Left cardiac atrium (tissue), 4 donors: ENCODE measurements at regions not wholly inside any gene's neighbourhood (a gene's known extent, or its start where the extent isn't known, plus 50 kb on each side); places are given as distances from the start of the nearest gene placed in this dataset.

Experiments used
- ATAC-seq, 2 donors: fragments of 200-7000 bp; cut with Tn5 transposase; one replicate each; pipeline ENCODE4 v1.9.1; 2020; ENCODE audit warnings: mild to moderate bottlenecking in 2 of 2, moderate library complexity in 2 of 2
- DNase-seq: peaks from one replicate; pipeline ENCODE4 v3.0.0-alpha.2; 2020
- intact Hi-C, 2 donors: fragments of 100-400 bp; cut with DNase I; formaldehyde crosslinking; loops; one replicate each; pipeline versions ENCODE4 v1.14.1 to v1.15.1; 2022 to 2023
- donor health status: DM: no; HTN: yes; CAD: no.
- donor health status: DM: no; HTN: yes; CAD: no; lungs with severe emphysema.
- donor health status: DM: yes; HTN: yes; CAD: no.
- donor health status: Dilated cardiomyopathy.

DNA sequence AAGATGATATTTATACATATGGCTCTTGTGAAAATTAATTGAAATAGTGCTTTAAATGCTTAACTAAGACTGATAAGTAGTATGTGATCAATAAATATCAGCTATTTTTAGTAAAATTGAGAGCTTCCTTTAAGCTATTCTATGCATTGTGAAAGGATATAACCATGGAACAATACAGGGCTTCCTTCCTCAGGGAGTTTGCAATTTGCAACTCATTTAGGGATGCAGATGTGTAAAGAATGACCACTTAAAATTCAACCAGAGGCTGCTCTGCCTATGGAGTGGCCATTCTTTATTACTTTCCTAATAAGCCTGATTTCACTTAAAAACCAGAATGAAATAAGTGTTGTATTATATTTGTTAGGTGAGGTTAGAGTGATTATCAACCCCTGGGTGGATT lies 103.2 kb upstream of the PRICKLE1 start:
- intact Hi-C loops: no loop called here
- DNase-seq (no peak), ATAC-seq (no peak)

DNA sequence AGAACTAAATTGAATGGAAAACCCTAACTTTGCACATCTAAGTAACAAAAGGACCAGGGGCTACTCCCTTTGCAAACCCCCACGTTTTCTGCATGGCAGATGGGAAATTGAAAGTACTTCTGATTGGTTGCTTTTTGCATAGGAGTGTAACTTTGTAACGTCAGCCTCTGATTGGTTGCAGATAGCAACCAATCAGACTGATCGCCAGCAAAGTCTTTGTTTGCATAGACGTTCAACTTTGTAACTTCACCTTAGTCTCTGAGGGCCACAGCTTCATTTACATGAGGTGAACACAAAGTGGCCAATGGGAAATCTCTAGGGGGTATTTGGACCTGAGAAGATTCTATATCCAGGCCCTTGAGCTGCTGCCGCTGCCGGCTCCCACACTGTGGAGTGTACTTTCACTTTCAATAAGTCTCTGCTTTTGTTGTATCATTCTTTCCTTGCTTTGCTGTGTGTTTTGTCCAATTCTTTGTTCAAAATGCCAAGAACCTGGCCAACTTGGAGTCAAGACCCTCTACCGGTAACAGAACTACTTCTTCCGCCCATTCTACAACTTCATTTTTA lies 102.5 kb upstream of the PRICKLE1 start:
- peak in 1 of 2 donors; percentile 15 for ATAC-seq
- intact Hi-C loops: no loop called here
- DNase-seq: no peak

DNA sequence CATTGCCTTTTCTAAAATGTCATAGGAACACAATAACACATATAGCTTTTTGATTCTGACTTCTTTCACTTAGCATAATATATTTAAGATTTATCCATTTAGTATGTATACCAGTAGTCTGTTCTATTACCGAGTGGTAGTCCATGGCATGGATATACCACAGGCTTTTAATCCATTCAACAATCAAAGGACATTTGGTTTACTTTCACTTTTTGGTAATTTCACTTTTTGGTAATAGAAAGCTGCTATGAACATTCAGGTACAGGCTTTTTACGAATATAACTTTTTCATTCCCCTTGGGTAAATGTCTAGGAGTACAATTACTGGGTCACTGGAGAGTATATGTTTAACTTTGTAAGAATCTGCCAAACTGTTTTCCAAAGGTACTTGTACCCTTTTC lies 100.7 kb upstream of the PRICKLE1 start:
- DNase-seq (no peak), ATAC-seq (no peak)
- intact Hi-C loops: no loop called here

DNA sequence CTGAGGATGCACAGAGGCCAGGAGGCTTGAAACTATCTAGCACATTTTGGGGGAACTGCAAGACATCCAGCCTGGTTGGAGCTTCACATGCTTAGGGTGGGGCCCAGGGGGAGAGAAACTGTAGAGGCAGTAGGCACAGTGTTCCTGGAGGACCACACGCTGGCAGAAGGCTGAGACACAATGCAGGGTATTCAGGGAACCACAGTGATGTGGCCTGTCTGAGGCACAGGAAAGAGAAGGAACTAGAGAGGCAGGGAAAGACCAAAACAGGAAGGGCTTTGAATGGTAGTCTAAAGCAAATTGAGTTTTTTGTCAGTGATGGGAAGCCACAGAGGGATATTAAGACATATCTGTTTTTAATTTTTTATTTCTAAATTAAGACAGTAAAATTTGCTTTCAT lies 100.2 kb upstream of the PRICKLE1 start:
- DNase-seq: no peak
- ATAC-seq: no peak
- intact Hi-C loops: no loop called here

DNA sequence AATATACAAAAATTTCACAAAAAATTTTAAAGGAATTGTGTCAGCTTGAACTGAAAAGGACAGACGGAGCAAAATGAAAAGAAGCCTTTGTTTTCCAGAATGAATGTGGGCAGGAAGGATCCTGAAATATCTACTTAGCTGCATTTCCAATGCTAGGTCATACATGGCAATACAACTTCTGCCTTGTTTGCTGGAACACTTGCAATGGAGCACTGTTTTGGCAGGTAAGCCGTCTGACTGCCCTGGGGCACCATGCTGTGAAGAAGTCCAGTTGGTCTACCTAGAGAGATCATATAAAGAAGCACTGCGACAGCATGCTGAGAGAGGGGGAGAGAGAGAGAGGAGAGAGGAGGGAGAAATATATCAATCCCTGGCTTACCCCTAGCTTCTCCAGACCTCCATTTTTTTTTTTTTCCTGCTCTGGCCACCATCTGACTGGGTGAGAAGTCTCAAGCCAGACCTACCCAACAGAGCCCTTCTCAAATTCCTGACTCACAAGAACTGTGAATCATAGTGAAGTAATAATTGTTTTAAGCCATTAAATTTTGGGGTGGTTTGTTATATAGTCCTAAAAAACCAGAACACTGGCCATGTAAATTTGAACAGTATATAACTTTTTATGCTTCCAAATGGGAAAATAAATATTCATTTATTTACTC lies 97.1 kb upstream of the PRICKLE1 start:
- ATAC-seq (no peak), DNase-seq (no peak)
- intact Hi-C loops: no loop called here

DNA sequence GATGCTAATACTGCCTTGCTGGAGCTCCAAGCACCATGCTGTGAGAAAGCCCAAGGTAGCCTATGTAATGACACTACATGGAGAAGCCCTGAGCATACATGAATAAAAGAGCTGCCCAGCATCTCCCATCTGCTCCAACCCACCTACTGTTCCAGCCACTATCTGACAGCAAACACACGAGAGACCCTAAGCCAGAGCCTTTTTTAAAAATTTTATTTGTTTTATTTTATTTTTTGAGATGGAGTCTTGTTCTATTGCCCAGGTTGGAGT lies 95.2 kb upstream of the PRICKLE1 start:
- intact Hi-C loops: no loop called here
- DNase-seq: no peak
- no peak for ATAC-seq

DNA sequence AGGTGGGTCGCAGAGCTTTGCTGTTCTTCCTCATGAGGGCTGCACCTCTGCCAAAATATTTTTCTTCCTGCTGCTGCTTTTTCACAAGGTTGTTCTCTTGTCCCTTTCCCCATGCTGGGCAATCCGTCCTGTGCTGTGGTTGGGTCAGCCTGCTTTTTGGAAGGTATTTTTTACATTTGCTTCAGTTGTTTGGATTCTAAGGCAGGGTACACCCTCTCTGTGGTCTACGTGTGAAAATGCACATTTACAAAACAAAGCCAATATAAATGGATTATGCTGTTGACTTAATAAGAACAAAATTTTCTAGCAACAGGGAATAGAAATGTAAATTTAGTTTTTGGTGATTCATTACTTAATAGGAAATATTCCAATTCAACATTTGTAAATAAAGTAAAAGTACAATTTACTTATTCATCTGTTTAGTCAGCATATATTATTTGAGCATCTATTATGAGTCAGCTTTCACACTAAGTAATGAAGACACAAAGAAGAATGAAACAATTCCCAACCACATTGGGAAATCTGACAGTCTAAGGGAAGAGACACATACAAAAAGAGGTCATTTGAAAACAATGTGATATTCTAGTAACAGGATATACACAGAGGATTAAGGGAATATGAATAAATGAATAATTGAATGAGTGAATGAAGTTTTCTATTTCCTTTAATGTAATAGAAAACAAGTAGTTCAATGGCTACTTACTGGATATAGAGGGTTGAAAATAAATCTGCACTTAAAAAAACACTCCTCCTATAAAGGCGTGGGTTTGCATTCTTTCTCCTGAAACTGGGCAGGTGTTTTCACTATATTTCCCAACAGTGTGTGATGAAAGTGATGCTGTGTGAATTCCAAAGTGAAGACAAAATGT lies 94.6 kb upstream of the PRICKLE1 start:
- intact Hi-C loops: no loop called here
- DNase-seq (no peak), ATAC-seq (peak in 1 of 2 donors; percentile 66)

DNA sequence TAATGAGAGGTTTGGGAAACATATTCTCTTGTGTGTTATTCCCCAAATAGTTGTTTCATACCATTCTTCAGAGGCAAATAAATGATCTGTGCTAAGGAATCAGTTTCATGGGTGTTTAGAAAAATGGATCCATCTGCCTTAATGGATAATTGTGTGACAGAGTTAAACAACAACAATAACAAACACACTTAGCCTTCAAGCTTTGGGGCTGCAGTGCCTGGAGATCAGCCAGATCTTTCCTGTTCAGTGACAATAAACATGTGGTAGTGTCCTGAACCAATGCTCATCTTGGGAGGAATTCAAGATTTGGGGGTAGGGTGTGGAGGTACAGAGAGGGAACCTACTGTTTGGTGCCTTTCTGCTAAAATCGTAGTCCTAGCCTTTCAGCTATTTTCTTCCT lies 93.7 kb upstream of the PRICKLE1 start:
- intact Hi-C loops: no loop called here
- DNase-seq: no peak
- ATAC-seq: no peak

DNA sequence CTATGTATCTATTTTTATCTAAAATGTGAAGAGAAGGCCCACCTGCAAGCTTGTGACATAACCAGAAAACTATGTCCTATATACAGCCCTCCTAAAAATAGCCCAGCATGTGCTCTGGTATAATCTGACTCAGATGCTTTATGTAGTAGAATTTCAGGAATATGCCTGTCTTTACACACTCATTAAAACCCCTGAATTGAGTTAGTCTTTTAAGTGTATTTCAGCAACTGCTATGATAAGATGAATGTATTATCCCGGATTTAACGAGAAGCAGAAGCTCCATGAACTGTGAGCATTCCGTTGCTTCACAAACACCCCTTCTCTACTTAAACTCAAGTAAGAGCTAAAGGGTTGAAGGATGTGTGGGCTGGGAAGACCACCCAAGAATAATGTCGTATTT lies 89.9 kb upstream of the PRICKLE1 start:
- DNase-seq: no peak
- peak in 1 of 2 donors; percentile 44 for ATAC-seq
- intact Hi-C loops: no loop called here

DNA sequence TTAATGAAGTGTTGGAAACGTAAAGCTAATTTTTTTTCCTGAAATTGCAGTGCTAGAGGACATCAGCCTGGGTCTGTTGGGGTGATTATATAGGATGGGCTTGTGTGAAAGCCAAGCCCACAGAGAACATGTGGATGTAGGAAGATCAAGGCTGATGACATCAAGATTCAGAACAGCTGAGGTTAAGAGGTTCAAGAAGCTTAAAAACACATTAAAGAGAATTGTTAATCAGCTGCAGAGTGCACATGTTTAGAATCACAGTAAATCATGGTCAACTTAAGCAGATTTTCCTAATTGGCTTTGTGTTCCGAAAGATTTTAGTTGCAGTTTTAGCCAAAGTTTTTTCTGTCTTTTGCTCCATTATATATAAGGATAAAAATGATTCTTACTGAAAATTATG lies 87.9 kb upstream of the PRICKLE1 start:
- ATAC-seq (no peak), DNase-seq (no peak)
- intact Hi-C loops: no loop called here

DNA sequence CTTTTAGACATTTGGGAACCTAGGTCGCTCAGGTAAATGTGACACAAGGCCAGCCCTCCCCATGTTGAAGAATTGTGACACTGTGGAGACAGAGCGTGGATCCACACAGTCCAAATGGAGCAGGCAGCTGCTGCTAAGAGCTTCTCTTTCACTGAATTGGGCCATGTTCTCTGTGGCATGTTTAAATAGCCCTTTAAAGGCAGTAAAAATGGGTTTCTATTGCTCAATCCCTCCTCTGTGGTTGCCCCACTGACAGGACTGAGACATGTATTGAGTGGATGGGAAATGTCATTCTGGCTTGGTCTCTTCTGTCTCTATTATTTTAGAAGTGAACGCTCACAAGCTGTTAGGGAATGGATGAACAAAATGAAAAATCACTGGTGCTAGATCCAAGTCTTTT lies 84.0 kb upstream of the PRICKLE1 start:
- DNase-seq: no peak
- ATAC-seq: no peak
- intact Hi-C loops: no loop called here

DNA sequence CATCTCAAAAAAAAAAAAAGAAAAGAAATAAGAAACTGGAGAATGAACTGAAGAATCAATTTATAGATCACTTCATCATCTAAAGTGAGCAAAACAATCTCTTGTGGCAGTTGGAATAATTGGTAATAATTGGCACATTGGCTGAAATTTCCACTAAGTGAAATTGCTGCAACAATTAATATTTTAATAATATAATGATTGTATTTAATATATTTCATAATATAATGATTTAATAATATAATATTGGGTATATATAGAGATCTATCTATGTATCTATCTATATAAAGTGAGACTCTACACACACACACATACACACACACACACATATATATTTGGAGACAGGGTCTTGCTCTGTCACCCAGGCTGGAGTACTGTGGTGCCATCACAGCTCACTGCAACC lies 81.2 kb upstream of the PRICKLE1 start:
- ATAC-seq (no peak), DNase-seq (no peak)
- intact Hi-C loops: no loop called here

DNA sequence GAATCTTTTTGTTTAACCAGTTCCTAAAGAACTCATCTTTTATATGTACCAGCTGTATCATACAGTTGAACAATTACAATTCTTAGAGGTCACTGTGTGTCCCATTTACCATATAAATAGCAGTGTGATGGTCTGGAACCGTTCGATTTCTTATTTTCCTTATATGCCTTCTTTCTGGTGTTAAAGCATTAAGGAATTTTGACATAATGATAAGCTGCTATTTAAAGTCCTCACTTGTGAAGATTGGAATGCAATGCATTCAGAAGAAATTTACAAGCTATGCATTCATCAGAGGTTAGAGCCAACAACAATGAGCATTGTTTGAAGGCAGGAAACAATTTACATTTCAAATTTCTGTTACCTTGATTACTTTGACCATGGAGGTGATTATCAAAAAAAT lies 80.0 kb upstream of the PRICKLE1 start:
- DNase-seq (no peak), ATAC-seq (no peak)
- intact Hi-C loops: no loop called here

DNA sequence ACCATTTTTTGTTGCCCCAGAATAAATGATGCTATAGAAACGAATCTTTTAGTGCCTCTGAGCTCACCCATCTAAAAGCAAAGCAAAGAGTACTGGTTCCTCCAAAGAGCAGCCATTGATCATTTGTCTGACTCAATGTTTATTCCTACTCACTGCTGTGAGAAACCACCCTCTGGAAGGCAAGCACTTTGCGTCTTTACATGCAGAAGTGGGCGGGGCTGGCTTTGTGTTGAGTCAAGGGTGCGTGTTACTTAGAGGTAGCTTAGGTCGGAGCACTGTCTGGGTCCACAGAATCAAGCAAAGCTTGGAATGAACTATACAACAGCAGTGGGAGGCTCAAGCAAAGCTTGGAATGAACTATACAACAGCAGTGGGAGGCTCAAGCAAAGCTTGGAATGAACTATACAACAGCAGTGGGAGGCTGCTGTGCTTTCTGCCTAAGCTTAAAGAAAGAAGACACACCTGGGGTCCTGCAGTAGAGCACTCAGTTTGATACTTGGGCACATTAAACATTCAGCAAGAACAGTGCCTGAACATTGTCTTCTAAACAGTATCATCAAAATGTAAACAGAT lies 77.2 kb upstream of the PRICKLE1 start:
- ATAC-seq: no peak

DNA sequence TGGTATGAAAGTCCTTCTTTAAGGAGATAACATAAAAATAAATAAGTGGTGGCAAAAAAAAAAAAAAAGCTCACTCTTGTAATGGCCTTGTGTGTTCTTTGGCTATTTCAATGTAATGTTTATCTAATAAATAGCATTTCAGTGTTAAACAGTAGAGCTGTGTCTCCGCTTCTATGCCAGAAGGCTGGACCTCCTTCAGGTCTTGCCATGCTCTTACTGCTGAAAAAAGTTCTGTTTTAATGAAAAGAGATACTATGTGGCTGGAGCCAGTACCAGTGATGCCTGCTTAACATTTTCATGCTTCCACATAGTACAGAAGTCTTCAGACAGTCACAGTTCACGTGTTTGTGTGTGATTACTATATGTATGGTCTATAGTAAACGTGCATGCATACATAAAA lies 74.1 kb upstream of the PRICKLE1 start:
- no peak for DNase-seq
- intact Hi-C loops: no loop called here
- ATAC-seq: no peak

More for the DNA sequence above, 77.2 kb upstream of the PRICKLE1 start:
- no peak for DNase-seq
- intact Hi-C loops: no loop called here

DNA sequence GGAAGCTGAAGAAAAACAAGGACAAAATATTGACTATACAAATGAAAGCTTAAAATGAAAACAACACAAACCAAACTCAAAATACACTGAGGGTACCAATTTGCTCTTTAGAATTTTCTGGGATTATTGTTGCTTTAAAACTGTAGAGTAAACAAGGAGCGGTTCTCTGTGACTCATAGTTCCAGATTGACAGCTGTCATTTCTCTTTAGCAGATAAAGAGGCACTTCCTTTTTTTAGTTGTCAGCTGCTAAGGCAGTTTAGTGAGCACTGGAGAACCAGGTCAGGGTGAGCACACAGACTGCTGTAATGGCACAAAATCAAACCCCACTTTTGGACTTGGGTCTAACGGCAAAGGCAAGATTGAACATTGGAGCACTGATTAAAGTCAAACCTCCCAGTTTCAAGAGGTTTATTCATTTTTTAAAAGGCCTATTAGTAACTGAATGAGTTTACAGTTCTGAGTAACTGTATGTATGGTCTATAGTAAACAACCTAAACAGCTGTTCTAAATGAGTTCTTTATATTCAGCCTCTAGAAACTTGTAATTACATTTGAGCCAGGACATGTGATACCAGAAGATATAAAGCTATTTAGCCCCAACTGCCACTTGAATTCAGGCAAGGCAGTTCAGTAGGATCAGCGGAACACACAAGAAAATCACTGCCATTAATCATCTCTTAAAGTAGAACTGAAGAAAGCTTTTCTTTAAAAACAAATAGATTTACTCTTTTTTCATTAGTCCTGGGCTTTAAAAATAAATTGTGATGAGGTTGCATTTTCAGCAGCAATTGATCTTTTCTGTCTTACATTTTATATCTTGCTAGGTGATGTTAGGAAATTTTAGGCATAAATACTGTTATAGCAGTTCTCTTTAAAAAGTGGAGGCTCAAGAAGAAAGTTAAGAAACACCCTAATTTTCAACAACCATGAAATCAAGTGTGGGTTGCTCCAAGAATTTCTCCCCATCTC lies 71.7 kb upstream of the PRICKLE1 start:
- ATAC-seq (no peak), DNase-seq (no peak)
- intact Hi-C loops: no loop called here

DNA sequence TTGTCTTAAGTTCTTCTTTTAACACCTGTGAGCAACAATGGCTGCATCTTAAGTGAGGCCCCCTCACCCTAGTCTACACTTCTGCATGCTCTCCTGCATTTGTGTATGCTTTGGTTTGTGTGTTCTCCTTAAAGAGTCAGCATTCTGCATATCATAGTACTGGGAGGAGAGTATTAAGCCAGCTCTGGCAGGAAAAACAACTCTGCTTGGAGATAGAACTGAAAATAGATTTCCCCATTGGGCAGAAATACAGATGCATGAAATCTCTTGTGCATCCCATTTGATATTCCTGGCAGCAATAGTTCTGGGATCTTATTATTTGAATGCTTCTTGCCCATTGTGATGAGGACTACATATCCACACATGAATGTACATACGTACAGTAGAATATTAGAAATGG lies 70.6 kb upstream of the PRICKLE1 start:
- ATAC-seq (no peak), DNase-seq (no peak)
- intact Hi-C loops: no loop called here

DNA sequence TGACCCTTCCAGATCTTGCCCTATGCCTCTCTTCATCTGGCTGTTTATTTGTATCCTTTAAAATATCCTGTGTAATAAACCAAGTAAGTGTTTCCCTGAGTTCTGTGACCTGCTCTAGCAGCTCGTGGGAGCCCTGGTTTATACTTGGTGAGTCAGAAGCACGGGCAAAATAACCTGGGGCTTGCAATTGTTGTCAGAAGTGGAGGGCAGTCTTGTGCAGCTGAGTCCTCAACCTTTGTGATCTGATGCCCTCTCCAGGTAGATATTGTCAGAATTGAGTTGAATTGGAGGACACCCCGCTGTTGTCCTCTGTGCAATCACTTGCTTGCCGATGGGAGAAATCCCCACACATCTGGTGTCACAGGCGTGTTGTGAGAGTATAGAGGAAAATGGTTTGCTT lies 62.5 kb upstream of the PRICKLE1 start:
- DNase-seq (no peak), ATAC-seq (no peak)
- intact Hi-C loops: no loop called here

DNA sequence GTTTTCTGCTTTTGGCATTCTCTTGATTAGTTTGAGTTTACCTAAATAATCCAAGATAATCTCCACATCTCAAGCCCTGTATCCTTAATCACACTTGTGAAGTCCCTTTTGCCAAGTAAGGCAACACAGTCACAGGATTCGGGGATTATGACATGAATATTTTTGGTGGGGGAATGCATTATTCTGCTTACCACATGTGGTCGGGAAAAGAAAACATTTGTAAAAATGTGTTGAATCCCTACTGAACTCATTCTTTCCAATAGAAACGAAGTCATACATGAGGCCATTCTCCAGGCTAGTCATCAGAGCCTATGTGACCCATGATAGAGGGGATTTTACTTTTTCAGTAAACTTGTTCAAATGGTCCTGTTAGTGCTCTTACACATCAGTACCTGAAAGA lies 58.5 kb upstream of the PRICKLE1 start:
- intact Hi-C loops: no loop called here
- DNase-seq: no peak
- ATAC-seq: no peak
